Liver (tissue), 8 donors: ENCODE measurements at regions not wholly inside any gene's neighbourhood (a gene's known extent, or its start where the extent isn't known, plus 50 kb on each side); places are given as distances from the start of the nearest gene placed in this dataset.

Experiments
- DNase-seq: peaks from one replicate; pipeline ENCODE4 v3.0.0-alpha.2; 2017; ENCODE audit warnings: low spot score
- H3K27ac ChIP-seq, 2 donors: one replicate each; pipeline ENCODE4 v1.7.0; 2013; ENCODE audit warnings: inconsistent platforms in 2 of 2, low read length in 2 of 2, control low read depth in 1 of 2, low read depth in 1 of 2, mild to moderate bottlenecking in 1 of 2
- H3K27me3 ChIP-seq, 4 donors: one replicate each; pipeline versions ENCODE4 v1.6.1 to v1.7.0; 2013; ENCODE audit warnings: low read length in 3 of 4, inconsistent platforms in 1 of 4, mild to moderate bottlenecking in 1 of 4, moderate library complexity in 1 of 4; ENCODE audit not compliant: control insufficient read depth in 4 of 4, insufficient read depth in 4 of 4
- H3K36me3 ChIP-seq, 4 donors: one replicate each; pipeline versions ENCODE4 v1.6.1 to v1.7.0; 2013; ENCODE audit warnings: low read length in 3 of 4, mild to moderate bottlenecking in 3 of 4, low read depth in 1 of 4, moderate library complexity in 1 of 4; ENCODE audit not compliant: control insufficient read depth in 4 of 4, insufficient read depth in 3 of 4
- H3K4me1 ChIP-seq, 4 donors: one replicate each; pipeline versions ENCODE4 v1.6.1 to v1.7.0; 2013; ENCODE audit warnings: low read length in 3 of 4, mild to moderate bottlenecking in 3 of 4, moderate library complexity in 1 of 4; ENCODE audit not compliant: control insufficient read depth in 4 of 4, insufficient read depth in 4 of 4
- H3K4me3 ChIP-seq, 3 donors: one replicate each; pipeline versions ENCODE4 v1.6.1 to v1.7.0; 2013; ENCODE audit warnings: low read length in 3 of 3, control low read depth in 1 of 3, low read depth in 1 of 3, mild to moderate bottlenecking in 1 of 3
- H3K9ac ChIP-seq, 2 donors: one replicate each; pipeline ENCODE4 v1.7.0; 2013; ENCODE audit warnings: low read length in 2 of 2, mild to moderate bottlenecking in 2 of 2, moderate library complexity in 2 of 2, control low read depth in 1 of 2, low read depth in 1 of 2
- H3K9me3 ChIP-seq, 4 donors: one replicate each; pipeline versions ENCODE4 v1.6.1 to v1.7.0; 2013; ENCODE audit warnings: low read length in 3 of 4; ENCODE audit not compliant: control insufficient read depth in 4 of 4
- EGR1 ChIP-seq, 2 donors: IDR thresholded peaks; 2 replicates each; pipeline ENCODE4 v1.6.1; 2016 to 2018; ENCODE audit warnings: antibody characterized with exemption in 2 of 2, low read depth in 2 of 2
- FOXA1 ChIP-seq: IDR thresholded peaks from 2 replicates; pipeline ENCODE4 v1.6.1; 2016; ENCODE audit warnings: antibody characterized with exemption
- HNF4A ChIP-seq, 2 donors: conservative IDR thresholded peaks; 2 replicates each; pipeline ENCODE4 v1.6.1; 2016; ENCODE audit warnings: antibody characterized with exemption in 2 of 2, mild to moderate bottlenecking in 2 of 2
- HNF4G ChIP-seq: IDR thresholded peaks from 2 replicates; pipeline ENCODE4 v1.6.1; 2016; ENCODE audit warnings: antibody characterized with exemption
- JUND ChIP-seq, 2 donors: IDR thresholded peaks; 2 replicates each; pipeline ENCODE4 v1.6.1; 2016; ENCODE audit warnings: antibody characterized with exemption in 2 of 2
- NR2F2 ChIP-seq: IDR thresholded peaks from 2 replicates; pipeline ENCODE4 v1.6.1; 2016; ENCODE audit warnings: antibody characterized with exemption
- RAD21 ChIP-seq, 2 donors: IDR thresholded peaks; 2 replicates each; pipeline ENCODE4 v1.6.1; 2016; ENCODE audit warnings: antibody characterized with exemption in 2 of 2, mild to moderate bottlenecking in 2 of 2
- REST ChIP-seq: IDR thresholded peaks from 2 replicates; pipeline ENCODE4 v1.6.1; 2016; ENCODE audit warnings: antibody characterized with exemption, mild to moderate bottlenecking
- RXRA ChIP-seq, 2 donors: IDR thresholded peaks; 2 replicates each; pipeline ENCODE4 v1.6.1; 2017 to 2018; ENCODE audit warnings: antibody characterized with exemption in 2 of 2, mild to moderate bottlenecking in 1 of 2
- TAF1 ChIP-seq: conservative IDR thresholded peaks from 2 replicates; pipeline ENCODE4 v1.6.1; 2016; ENCODE audit warnings: antibody characterized with exemption, mild to moderate bottlenecking
- WGBS: extraction: QIAGEN DNeasy Blood & Tissue Kit; methylation state at CpG from one replicate; pipeline ENCODE4 v1.1.7; 2013; 5-methylcytosine and 5-hydroxymethylcytosine counted together
- TF ChIP-seq, protein P1 (sequence below): IDR thresholded peaks from 2 replicates; pipeline ENCODE4 v1.6.1; 2016; ENCODE audit warnings: antibody characterized with exemption
- TF ChIP-seq, protein P2 (sequence below): fragments of 150-350 bp; IDR thresholded peaks from 2 replicates; pipeline ENCODE4 v1.5.1; 2017; ENCODE audit warnings: improper control_type of control experiment, low read depth, low read length; ENCODE audit not compliant: missing input control
- donor health status: healthy.
- donor health status: healthy.
- donor health status: healthy.
- donor health status: healthy.
- donor health status: healthy.

GRCh38 chr21:21712748-21713520 is 714.7 kb downstream of the NCAM2 start:
- DNase-seq: no peak
- 55% methylated on average over 4 of the region's 4 CpGs for WGBS
- no peak overlapping the region for H3K9ac ChIP-seq
- no peaks in the 10 kb centered on the region for H3K4me1 ChIP-seq
- no peak overlapping the region for H3K27ac ChIP-seq
- no peaks in the 10 kb centered on the region for H3K36me3 ChIP-seq
- no peaks in the 10 kb centered on the region for H3K27me3 ChIP-seq
- H3K9me3 ChIP-seq: no peaks in the 10 kb centered on the region
- TF ChIP-seq HNF4G: no peak
- no peak for TF ChIP-seq FOXA1
- TF ChIP-seq RXRA (IDR thresholded peaks at IDR 0.05): no peak
- TF ChIP-seq HNF4A (conservative IDR thresholded peaks at IDR 0.05): no peak
- no peak for TF ChIP-seq EGR1 (IDR thresholded peaks at IDR 0.05; ENCODE audit: low read depth in 2 of 2)
- no peak overlapping the region for H3K4me3 ChIP-seq

- H3K27ac ChIP-seq: no peak overlapping the region
- no peak overlapping the region for H3K9ac ChIP-seq
- no peak for DNase-seq
- no peaks in the 10 kb centered on the region for H3K9me3 ChIP-seq
- 51% methylated on average over 3 of the region's 3 CpGs for WGBS
- no peaks in the 10 kb centered on the region for H3K4me1 ChIP-seq
- no peaks in the 10 kb centered on the region for H3K36me3 ChIP-seq
- no peak overlapping the region for H3K4me3 ChIP-seq
- TF ChIP-seq JUND (IDR thresholded peaks at IDR 0.05) (no peak), TAF1 (no peak), REST (no peak), HNF4A (conservative IDR thresholded peaks at IDR 0.05) (no peak), EGR1 (IDR thresholded peaks at IDR 0.05; ENCODE audit: low read depth in 2 of 2) (no peak), HNF4G (no peak), RXRA (IDR thresholded peaks at IDR 0.05) (no peak), RAD21 (IDR thresholded peaks at IDR 0.05) (no peak)
- TF ChIP-seq, protein P1, sequence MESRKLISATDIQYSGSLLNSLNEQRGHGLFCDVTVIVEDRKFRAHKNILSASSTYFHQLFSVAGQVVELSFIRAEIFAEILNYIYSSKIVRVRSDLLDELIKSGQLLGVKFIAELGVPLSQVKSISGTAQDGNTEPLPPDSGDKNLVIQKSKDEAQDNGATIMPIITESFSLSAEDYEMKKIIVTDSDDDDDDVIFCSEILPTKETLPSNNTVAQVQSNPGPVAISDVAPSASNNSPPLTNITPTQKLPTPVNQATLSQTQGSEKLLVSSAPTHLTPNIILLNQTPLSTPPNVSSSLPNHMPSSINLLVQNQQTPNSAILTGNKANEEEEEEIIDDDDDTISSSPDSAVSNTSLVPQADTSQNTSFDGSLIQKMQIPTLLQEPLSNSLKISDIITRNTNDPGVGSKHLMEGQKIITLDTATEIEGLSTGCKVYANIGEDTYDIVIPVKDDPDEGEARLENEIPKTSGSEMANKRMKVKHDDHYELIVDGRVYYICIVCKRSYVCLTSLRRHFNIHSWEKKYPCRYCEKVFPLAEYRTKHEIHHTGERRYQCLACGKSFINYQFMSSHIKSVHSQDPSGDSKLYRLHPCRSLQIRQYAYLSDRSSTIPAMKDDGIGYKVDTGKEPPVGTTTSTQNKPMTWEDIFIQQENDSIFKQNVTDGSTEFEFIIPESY: no peak
- no peaks in the 10 kb centered on the region for H3K27me3 ChIP-seq
These were observed 715.5 kb downstream of the NCAM2 start for GRCh38 chr21:21713651-21714180.

DNA sequence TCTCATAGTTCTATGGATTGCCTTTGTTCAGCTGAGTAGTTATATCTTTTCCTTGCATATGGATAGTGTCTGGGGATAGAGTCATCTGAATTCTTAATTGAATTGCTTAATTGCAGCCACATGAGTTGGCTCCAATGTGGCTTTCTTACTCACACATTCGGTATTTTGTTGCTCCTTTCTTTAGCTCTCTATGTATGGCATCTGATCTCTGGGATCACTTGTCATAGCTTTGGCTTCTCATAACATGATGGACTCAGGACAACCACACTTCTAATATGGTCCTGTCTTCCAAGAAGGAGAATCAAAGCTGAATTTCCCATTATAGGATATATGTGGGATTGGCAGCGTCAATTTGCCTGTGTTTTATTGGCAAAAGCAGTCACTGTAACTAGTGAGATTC is 716.2 kb downstream of the NCAM2 start:
- Histone ChIP-seq H3K27me3 (no peaks in the 10 kb centered on the region), H3K9ac (no peak overlapping the region), H3K4me3 (no peak overlapping the region), H3K36me3 (no peaks in the 10 kb centered on the region), H3K9me3 (no peaks in the 10 kb centered on the region), H3K4me1 (no peaks in the 10 kb centered on the region), H3K27ac (no peak overlapping the region)
- 62% methylated on average over 2 of the region's 2 CpGs for WGBS
- TF ChIP-seq, protein P2, sequence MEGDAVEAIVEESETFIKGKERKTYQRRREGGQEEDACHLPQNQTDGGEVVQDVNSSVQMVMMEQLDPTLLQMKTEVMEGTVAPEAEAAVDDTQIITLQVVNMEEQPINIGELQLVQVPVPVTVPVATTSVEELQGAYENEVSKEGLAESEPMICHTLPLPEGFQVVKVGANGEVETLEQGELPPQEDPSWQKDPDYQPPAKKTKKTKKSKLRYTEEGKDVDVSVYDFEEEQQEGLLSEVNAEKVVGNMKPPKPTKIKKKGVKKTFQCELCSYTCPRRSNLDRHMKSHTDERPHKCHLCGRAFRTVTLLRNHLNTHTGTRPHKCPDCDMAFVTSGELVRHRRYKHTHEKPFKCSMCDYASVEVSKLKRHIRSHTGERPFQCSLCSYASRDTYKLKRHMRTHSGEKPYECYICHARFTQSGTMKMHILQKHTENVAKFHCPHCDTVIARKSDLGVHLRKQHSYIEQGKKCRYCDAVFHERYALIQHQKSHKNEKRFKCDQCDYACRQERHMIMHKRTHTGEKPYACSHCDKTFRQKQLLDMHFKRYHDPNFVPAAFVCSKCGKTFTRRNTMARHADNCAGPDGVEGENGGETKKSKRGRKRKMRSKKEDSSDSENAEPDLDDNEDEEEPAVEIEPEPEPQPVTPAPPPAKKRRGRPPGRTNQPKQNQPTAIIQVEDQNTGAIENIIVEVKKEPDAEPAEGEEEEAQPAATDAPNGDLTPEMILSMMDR: no peak
- TF ChIP-seq, protein P1: no peak
- TF ChIP-seq JUND (IDR thresholded peaks at IDR 0.05) (no peak), NR2F2 (no peak)
- DNase-seq: no peak
